ENCODE measurements at regions not wholly inside any gene's neighbourhood (a gene's known extent, or its start where the extent isn't known, plus 50 kb on each side); places are given as distances from the start of the nearest gene placed in this dataset.

- TF ChIP-seq EZH2 (IDR thresholded peaks at IDR 0.05; ENCODE audit: low read depth): no peak
- TF ChIP-seq, protein P1, sequence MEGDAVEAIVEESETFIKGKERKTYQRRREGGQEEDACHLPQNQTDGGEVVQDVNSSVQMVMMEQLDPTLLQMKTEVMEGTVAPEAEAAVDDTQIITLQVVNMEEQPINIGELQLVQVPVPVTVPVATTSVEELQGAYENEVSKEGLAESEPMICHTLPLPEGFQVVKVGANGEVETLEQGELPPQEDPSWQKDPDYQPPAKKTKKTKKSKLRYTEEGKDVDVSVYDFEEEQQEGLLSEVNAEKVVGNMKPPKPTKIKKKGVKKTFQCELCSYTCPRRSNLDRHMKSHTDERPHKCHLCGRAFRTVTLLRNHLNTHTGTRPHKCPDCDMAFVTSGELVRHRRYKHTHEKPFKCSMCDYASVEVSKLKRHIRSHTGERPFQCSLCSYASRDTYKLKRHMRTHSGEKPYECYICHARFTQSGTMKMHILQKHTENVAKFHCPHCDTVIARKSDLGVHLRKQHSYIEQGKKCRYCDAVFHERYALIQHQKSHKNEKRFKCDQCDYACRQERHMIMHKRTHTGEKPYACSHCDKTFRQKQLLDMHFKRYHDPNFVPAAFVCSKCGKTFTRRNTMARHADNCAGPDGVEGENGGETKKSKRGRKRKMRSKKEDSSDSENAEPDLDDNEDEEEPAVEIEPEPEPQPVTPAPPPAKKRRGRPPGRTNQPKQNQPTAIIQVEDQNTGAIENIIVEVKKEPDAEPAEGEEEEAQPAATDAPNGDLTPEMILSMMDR (conservative IDR thresholded peaks at IDR 0.05): no peak
These were observed 343.1 kb upstream of the MBL2 start for GRCh38 chr10:53115660-53116059.
